Spleen (tissue), 7 donors: ENCODE measurements at regions not wholly inside any gene's neighbourhood (a gene's known extent, or its start where the extent isn't known, plus 50 kb on each side); places are given as distances from the start of the nearest gene placed in this dataset.

Experiments
- CTCF ChIP-seq, 11 experiments: fragments of 200-600 bp in 7 of 11; fragments of 450-650 bp in 4 of 11; sonication (generic) in 4 of 11; IDR thresholded peaks in 8 of 11; conservative IDR thresholded peaks in 3 of 11; 1 replicate in 7 of 11; 2 replicates in 4 of 11; pipeline versions ENCODE4 v1.4.0 to v1.8.0; 2016 to 2021; ENCODE audit warnings: antibody characterized with exemption in 11 of 11, inconsistent platforms in 4 of 11, mild to moderate bottlenecking in 1 of 11
- POLR2A ChIP-seq, 3 donors: fragments of 450-650 bp; IDR thresholded peaks; one replicate each; pipeline ENCODE4 v1.5.1; 2017; ENCODE audit warnings: antibody characterized with exemption in 3 of 3, mild to moderate bottlenecking in 1 of 3
- POLR2AphosphoS5 ChIP-seq, 3 donors: sonication (generic); formaldehyde crosslinking; IDR thresholded peaks; one replicate each; pipeline ENCODE4 v1.5.1; 2017; ENCODE audit warnings: antibody characterized with exemption in 3 of 3
- donor health status: DM: no; HTN: no; CAD: no; lungs with moderate emphysema.
- donor health status: DM: no; HTN: no; CAD: no.
- donor health status: DM: no; HTN: no; CAD: no.

DNA sequence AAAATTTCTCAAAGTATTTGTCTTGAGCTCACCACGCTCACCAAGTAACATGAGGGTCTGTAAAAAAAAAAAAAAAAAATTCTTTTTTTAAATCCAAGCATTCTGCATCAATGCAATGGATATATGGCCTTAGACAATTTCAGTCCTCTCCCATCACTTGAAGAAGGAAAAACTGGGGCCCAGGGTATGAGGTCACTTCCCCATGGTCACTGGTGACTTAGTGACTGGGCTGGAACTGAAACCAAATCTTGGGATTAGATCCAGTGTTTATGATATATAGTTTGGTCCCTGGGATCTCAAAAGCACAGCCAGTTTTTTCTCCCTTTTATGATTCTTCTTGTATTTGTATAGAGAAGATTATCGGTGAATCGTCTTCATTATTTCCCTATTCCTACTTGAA, 477.9 kb upstream of the TNP1 start:
- no peak for TF ChIP-seq POLR2A (IDR thresholded peaks at IDR 0.05)
- no peak for TF ChIP-seq CTCF (IDR thresholded peaks at IDR 0.05 in 8 of 11, conservative IDR thresholded peaks at IDR 0.05 in 3 of 11)
- no peak for TF ChIP-seq POLR2AphosphoS5 (IDR thresholded peaks at IDR 0.05)
